Smooth muscle cell (in vitro differentiated cells): ENCODE measurements at regions not wholly inside any gene's neighbourhood (a gene's known extent, or its start where the extent isn't known, plus 50 kb on each side); places are given as distances from the start of the nearest gene placed in this dataset.

Experiments
- DNase-seq: peaks from one replicate; lab custom pipeline; 2025; ENCODE audit not compliant: unreplicated experiment; lab: John Stamatoyannopoulos, UW
- H2AFZ ChIP-seq: fragments of 200-600 bp; sonication (generic); 2 replicates; pipeline ENCODE4 v1.6.0; 2016; ENCODE audit warnings: antibody characterized with exemption, low read depth, mild to moderate bottlenecking
- H3F3A ChIP-seq: fragments of 200-600 bp; sonication (generic); 2 replicates; pipeline ENCODE4 v1.6.0; 2017; ENCODE audit warnings: antibody characterized with exemption, low read depth
- H3K27ac ChIP-seq: fragments of 200-600 bp; sonication (generic); 2 replicates; pipeline ENCODE4 v1.5.1; 2016; ENCODE audit warnings: low read depth, mild to moderate bottlenecking
- H3K27me3 ChIP-seq: fragments of 200-600 bp; sonication (generic); 2 replicates; pipeline ENCODE4 v1.6.1; 2016; ENCODE audit warnings: low read depth, mild to moderate bottlenecking
- H3K36me3 ChIP-seq: fragments of 200-600 bp; sonication (generic); 2 replicates; pipeline ENCODE4 v1.5.1; 2016; ENCODE audit warnings: low read depth
- H3K4me1 ChIP-seq: fragments of 200-600 bp; sonication (generic); 2 replicates; pipeline ENCODE4 v1.5.1; 2016; ENCODE audit warnings: low read depth
- H3K4me2 ChIP-seq: fragments of 200-600 bp; sonication (generic); 2 replicates; pipeline ENCODE4 v1.6.0; 2016; ENCODE audit warnings: mild to moderate bottlenecking
- H3K4me3 ChIP-seq: fragments of 200-600 bp; sonication (generic); 2 replicates; pipeline ENCODE4 v1.5.1; 2016; ENCODE audit warnings: mild to moderate bottlenecking
- H3K79me2 ChIP-seq: fragments of 200-600 bp; sonication (generic); 2 replicates; pipeline ENCODE4 v1.6.0; 2016; ENCODE audit warnings: low read depth, mild to moderate bottlenecking
- H3K9ac ChIP-seq: fragments of 200-600 bp; sonication (generic); 2 replicates; pipeline ENCODE4 v1.6.0; 2016; ENCODE audit warnings: low read depth
- H3K9me3 ChIP-seq: fragments of 200-600 bp; sonication (generic); replicated peaks from 2 replicates; pipeline ENCODE4 v1.5.1; 2016; ENCODE audit warnings: low read depth
- H4K20me1 ChIP-seq: fragments of 200-600 bp; sonication (generic); 2 replicates; pipeline ENCODE4 v1.6.0; 2016; ENCODE audit warnings: low read depth
- WGBS: methylation state at CpG from one replicate; pipeline ENCODE4 v1.1.7; 2016; ENCODE audit warnings: low lambda C conversion rate; 5-methylcytosine and 5-hydroxymethylcytosine counted together
- TF ChIP-seq, protein P1 (sequence below): fragments of 200-600 bp; sonication (generic); IDR thresholded peaks from 2 replicates; pipeline ENCODE4 v1.5.1; 2017; ENCODE audit warnings: borderline replicate concordance, mild to moderate bottlenecking, antibody characterized with exemption; ENCODE audit not compliant: insufficient read depth, poor library complexity, severe bottlenecking

GRCh38 chr10:42883993-42884983 lies 101.7 kb downstream of the BMS1 start:
- no peak overlapping the region for H2AFZ ChIP-seq

GRCh38 chr10:42885491-42886270 lies 103.1 kb downstream of the BMS1 start:
- H2AFZ ChIP-seq, result no peak overlapping the region

More at GRCh38 chr10:42883993-42884983, 101.7 kb downstream of the BMS1 start:
- WGBS, result 85% methylated on average over 9 of the region's 11 CpGs
- Histone ChIP-seq H3K79me2 (no peaks in the 10 kb centered on the region), H3K9ac (no peak overlapping the region), H3K36me3 (no peaks in the 10 kb centered on the region), H3K9me3 (no peaks in the 10 kb centered on the region), H3K4me2 (no peak overlapping the region), H3K4me3 (no peak overlapping the region), H4K20me1 (no peaks in the 10 kb centered on the region), H3K4me1 (no peaks in the 10 kb centered on the region), H3F3A (no peaks in the 10 kb centered on the region), H3K27ac (no peak overlapping the region), H3K27me3 (no peaks in the 10 kb centered on the region)
- no peak for DNase-seq
- TF ChIP-seq, protein P1, sequence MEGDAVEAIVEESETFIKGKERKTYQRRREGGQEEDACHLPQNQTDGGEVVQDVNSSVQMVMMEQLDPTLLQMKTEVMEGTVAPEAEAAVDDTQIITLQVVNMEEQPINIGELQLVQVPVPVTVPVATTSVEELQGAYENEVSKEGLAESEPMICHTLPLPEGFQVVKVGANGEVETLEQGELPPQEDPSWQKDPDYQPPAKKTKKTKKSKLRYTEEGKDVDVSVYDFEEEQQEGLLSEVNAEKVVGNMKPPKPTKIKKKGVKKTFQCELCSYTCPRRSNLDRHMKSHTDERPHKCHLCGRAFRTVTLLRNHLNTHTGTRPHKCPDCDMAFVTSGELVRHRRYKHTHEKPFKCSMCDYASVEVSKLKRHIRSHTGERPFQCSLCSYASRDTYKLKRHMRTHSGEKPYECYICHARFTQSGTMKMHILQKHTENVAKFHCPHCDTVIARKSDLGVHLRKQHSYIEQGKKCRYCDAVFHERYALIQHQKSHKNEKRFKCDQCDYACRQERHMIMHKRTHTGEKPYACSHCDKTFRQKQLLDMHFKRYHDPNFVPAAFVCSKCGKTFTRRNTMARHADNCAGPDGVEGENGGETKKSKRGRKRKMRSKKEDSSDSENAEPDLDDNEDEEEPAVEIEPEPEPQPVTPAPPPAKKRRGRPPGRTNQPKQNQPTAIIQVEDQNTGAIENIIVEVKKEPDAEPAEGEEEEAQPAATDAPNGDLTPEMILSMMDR, result no peak

GRCh38 chr10:42887734-42888503 lies 105.3 kb downstream of the BMS1 start:
- H2AFZ ChIP-seq, result no peak overlapping the region
- H3K9me3 ChIP-seq, result no peaks in the 10 kb centered on the region
- DNase-seq, result no peak
- H3K27ac ChIP-seq, result no peak overlapping the region
- TF ChIP-seq, protein P1, result no peak
- no peak overlapping the region for H3K9ac ChIP-seq
- H3K4me3 ChIP-seq, result no peak overlapping the region
- H3K4me2 ChIP-seq, result no peak overlapping the region
- H3K79me2 ChIP-seq, result no peaks in the 10 kb centered on the region
- WGBS, result 63% methylated on average over 1 of the region's 1 CpG
- H4K20me1 ChIP-seq, result no peaks in the 10 kb centered on the region
- no peaks in the 10 kb centered on the region for H3K4me1 ChIP-seq
- H3K36me3 ChIP-seq, result no peaks in the 10 kb centered on the region
- H3K27me3 ChIP-seq, result no peaks in the 10 kb centered on the region
- no peaks in the 10 kb centered on the region for H3F3A ChIP-seq

More at GRCh38 chr10:42885491-42886270, 103.1 kb downstream of the BMS1 start:
- Histone ChIP-seq H3K27me3 (no peaks in the 10 kb centered on the region), H3K36me3 (no peaks in the 10 kb centered on the region), H3K27ac (no peak overlapping the region), H3K79me2 (no peaks in the 10 kb centered on the region), H3F3A (no peaks in the 10 kb centered on the region), H3K9ac (no peak overlapping the region), H4K20me1 (no peaks in the 10 kb centered on the region), H3K9me3 (no peaks in the 10 kb centered on the region), H3K4me2 (no peak overlapping the region), H3K4me1 (no peaks in the 10 kb centered on the region), H3K4me3 (no peak overlapping the region)
- 89% methylated on average over 8 of the region's 8 CpGs for WGBS
- TF ChIP-seq, protein P1, result no peak
- no peak for DNase-seq
